HG03095 (cell line): ENCODE measurements at regions not wholly inside any gene's neighbourhood (a gene's known extent, or its start where the extent isn't known, plus 50 kb on each side); places are given as distances from the start of the nearest gene placed in this dataset.

ENCODE experiments used
- ATAC-seq: cut with Tn5 transposase; IDR thresholded peaks from one replicate; pipeline ENCODE4 v1.9.1; 2021; ENCODE audit warnings: moderate library complexity; ENCODE audit not compliant: unreplicated experiment

- no peak for ATAC-seq
Measured at GRCh38 chr12:13451776-13452175, 255.2 kb downstream of the EMP1 start.

GRCh38 chr12:13450231-13451080 is 253.9 kb downstream of the EMP1 start:
- ATAC-seq: no peak

DNA sequence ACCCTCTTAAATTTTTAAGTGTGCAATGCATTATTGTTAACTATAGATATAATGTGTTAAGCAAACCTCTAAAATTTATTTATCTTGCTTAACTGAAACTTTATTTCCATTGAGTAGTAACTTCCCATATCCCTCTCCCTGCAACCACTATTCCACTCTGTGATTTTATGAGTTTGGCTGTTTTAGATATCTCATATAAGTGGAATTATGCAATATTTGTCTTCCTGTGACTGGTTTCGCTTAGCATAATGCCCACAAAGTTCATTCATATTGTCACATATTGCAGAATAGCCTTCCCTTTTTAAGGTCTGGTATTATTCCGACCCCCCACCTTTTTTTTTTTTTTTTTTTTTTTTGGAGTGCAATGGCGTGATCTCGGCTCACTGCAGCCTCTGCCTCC is 247.6 kb downstream of the EMP1 start:
- ATAC-seq: no peak

GRCh38 chr12:13443498-13443897 is 247.0 kb downstream of the EMP1 start:
- no peak for ATAC-seq

DNA sequence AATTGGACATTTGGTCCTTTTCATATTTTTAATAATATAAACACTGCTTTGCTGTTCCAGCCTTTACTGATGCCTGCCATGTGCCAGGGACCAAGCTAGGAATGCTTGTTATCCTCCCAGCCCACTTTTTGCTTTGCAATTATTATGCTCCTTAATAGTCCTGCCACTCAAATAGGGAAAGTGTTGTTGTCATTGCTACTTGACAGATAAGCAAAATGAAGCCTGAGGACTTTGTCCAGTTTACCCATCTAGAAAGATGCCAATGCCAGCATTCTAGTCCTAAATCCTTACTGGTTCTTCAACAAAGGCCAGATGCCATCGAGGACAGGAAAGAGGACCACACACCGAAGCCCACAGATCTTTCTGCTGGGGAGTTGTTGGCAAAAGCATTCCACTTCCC is 246.5 kb downstream of the EMP1 start:
- no peak for ATAC-seq

DNA sequence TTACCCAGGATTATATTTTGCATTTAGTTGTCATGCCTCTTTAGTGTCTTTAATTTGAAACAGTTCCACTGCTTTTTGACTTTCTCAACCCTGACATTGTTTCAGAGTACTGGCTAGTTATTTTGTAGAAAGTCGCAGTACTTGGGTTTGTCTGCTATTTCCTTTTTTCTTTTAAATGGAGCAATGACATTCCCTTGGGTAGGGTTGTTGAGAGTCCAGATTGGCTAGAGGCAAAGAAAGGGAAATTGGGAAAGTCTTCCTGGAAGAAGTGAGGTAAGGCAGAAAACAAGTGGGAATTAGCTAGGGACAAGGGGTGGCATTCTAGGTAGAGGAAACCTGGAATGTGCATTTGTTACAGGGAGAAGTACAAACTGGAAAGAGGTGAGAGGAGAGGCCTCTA is 245.9 kb downstream of the EMP1 start:
- ATAC-seq: no peak

GRCh38 chr12:13440844-13441243 is 244.3 kb downstream of the EMP1 start:
- ATAC-seq: no peak

- no peak for ATAC-seq
Measured at GRCh38 chr12:13437541-13437940, 241.0 kb downstream of the EMP1 start.

DNA sequence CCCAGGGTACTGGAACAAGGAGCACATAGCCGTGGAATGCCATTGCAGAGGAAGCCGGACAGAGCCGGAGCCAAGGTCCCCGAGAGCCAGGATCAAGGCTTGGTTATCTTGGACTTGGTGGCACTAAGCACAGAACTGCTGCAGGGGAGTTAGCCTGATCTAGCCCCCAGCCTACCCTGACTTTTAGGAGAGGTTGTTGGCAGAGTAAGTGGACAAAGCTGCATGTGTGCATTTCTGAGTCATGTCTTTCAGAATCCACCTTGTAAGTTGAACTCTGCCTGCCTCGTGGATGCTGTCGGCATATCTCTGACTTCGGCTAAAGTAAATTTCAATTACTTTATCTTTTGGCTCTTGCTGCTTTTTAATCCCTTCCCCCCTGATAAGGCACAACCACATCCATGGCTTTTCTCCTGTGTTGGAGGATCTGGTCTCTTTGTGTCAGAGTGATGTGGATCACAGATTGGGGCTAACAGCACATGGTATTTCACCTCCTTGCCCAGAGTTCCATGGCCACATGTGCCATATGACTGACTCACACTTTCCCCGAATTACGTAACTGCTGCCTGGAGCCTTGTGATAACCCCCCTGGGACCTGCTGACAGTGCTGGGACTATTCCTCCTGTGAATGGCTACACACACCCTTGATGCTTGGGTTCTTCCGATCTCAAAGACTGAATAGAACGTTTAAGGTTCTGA is 240.3 kb downstream of the EMP1 start:
- no peak for ATAC-seq

- ATAC-seq: no peak
Measured at GRCh38 chr12:13436182-13436581, 239.7 kb downstream of the EMP1 start.

DNA sequence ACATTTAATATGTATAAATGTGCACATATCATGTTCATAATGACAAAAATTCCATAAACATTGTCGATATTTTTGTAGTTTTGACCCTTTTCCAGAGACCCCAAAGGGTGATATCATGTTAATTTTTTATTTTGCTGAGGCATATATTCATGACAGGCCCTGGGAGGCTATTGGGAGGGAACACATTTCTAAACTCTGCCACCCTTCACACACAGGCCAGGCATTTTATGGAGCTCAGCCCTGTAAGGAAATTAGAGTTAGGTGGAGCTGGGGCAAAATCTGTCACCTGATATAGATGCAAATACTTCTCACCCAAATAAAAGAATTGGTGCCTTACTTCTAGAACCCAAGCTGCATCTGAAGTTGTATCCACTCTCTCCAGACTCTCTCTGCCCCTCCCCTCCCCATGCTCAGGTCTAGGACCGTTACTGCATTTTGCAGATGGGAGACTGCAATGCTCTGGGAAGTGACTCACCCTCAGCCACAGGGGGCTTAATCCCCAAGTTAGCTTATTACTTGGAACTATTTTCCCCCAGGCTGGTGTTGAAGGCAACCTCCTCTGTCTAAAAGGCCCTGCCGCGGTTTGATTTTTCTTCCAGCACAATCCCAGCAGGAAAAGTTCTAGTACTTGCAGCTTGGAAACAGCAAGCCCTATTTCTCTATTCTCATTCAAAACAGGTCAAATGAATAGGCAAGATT is 238.9 kb downstream of the EMP1 start:
- no peak for ATAC-seq

- no peak for ATAC-seq
Measured at GRCh38 chr12:13433768-13434167, 237.2 kb downstream of the EMP1 start.

GRCh38 chr12:13431041-13431440 is 234.5 kb downstream of the EMP1 start:
- no peak for ATAC-seq

- ATAC-seq: no peak
Measured at GRCh38 chr12:13428538-13429265, 232.2 kb downstream of the EMP1 start.

GRCh38 chr12:13425766-13426165 is 229.2 kb downstream of the EMP1 start:
- no peak for ATAC-seq

DNA sequence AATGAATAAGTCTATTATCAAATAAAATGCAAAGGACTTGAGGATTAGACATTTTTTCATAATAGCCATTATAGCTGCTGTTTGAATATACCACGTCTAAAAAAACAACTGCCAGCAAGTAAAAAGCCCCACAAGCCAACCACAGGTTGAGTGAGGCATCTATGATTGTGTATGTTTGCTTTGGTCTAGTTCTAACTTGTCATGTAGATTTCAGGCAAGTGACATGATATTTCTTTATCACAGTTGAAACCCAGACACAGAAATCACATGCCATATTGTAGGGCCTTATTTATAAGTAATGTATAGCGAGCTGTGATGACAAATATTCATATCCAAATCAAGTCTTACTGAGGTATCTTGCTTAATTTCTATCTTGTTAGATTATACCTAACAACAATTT is 225.8 kb downstream of the EMP1 start:
- no peak for ATAC-seq

- ATAC-seq: no peak
Measured at GRCh38 chr12:13417516-13417915, 221.0 kb downstream of the EMP1 start.

DNA sequence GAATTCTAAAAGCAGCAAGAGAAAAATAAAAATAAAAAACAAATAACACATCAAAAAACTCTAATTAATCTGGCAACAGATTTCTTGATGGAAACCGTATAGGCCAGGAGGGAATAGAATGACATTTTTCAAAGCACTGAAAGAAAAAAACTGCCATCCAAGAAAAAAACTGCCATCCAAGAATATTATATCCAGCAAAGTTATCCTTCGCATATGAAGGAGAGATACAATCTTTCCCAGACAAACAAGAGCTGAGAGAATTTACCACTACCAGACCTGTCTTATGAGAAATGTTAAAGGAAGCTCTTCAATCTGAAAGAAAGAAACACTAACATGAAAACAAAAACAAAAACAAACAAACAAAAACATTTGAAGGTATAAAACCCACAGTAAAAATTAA is 214.8 kb downstream of the EMP1 start:
- ATAC-seq: no peak

DNA sequence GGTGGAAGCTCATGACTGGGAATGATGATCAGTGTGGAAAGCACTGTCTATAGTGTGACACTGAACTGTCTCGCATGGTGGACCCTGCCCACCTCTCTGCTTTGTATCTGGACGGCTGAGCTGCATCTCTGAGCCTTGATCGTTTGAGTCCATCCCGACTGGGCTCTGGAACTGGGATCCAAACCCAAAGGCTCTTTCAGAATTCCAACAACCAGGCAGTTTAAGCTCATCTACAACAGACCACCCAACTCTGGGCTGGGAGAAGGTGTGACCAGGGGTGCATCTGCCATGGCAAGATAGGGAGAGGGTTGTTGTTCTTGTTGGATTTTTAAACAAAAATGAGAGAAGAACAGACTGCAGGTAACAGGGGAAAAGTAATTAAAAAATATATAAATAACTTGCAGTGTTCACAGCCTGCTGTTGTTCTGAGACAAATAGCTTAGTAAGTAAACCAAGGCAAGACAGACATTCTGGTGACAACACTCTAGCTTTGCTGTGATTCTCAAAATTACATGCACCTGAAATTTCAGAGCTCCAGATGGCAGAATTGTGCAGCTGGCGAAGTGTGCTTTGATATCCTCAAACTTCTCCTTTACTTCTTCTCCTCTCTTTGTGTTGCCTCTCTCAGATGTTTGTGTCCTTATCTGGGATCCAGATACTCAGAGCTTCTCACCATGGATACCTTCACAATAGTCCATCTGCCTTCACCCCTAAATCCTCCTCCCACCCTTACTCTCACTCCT is 209.6 kb downstream of the EMP1 start:
- no peak for ATAC-seq

DNA sequence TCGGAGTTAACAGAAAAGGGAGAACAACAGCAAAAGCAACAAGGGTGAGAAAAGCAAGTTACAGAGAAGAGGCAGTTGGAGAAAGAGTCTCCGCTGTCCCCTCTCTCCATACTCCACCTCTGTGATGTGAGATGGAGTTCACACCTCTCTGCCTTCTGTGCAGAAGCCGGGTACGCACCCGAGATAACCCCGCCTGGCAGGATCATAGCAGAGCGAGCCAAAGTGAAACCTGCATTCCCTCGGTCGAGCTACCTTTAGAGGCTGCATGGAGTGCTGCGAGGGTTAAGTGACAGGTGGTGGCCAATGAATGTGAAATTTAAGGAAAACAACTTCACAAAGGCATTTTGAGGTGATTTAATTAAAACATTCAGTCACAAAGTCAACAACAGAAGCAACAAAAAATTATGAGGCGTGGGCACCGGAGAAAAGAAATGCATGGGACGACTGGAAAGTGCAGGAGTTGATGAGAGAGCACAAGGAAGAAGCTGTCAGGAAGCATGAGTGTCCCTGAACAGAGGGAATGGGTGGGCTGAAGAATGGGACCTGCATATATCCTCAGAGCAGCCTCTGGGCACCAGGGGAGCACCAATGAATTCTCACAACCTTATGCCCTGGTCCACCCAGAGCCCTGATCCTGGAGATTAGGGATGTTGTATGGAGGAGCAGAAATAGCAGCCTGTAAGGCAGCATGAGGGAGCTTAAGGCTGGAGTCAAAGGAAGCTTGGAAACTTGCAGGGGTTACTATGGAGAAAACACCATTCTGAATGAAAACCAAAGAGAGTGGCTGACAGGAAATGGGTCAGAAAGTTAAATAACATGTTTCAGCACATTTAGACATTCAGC is 208.3 kb downstream of the EMP1 start:
- ATAC-seq: no peak
